Activated T-helper 1 cell treated with anti-CD3 and anti-CD28 coated beads, Interleukin-2, amount 50 U/mL, for 16 hours (primary cell): ENCODE measurements at regions not wholly inside any gene's neighbourhood (a gene's known extent, or its start where the extent isn't known, plus 50 kb on each side); places are given as distances from the start of the nearest gene placed in this dataset.

Experiments used
- DNase-seq, 2 donors: peaks; one replicate each; pipeline ENCODE4 v3.0.0-alpha.2; 2020; ENCODE audit warnings: low read depth in 1 of 2, low spot score in 1 of 2

DNA sequence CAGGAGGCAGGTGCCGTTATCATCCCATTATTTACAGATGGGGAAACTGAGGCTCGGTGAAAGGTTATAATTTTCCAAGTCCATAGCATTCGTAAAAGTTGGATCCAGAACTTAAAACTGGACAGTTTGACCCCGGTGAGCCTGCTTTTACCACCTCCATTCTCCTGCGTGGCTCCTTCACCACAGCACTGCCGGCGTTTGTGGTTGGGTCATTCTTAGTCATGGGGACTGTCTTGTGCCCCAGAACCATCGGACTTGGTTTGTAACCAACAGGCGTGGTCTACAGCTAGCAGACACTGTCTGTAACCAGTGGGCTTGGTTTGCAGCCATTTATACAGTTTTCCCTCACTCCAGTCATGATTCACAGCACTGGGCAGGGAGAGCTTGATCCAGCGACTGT is 511.3 kb downstream of the NPHP4 start:
- no peak for DNase-seq

DNA sequence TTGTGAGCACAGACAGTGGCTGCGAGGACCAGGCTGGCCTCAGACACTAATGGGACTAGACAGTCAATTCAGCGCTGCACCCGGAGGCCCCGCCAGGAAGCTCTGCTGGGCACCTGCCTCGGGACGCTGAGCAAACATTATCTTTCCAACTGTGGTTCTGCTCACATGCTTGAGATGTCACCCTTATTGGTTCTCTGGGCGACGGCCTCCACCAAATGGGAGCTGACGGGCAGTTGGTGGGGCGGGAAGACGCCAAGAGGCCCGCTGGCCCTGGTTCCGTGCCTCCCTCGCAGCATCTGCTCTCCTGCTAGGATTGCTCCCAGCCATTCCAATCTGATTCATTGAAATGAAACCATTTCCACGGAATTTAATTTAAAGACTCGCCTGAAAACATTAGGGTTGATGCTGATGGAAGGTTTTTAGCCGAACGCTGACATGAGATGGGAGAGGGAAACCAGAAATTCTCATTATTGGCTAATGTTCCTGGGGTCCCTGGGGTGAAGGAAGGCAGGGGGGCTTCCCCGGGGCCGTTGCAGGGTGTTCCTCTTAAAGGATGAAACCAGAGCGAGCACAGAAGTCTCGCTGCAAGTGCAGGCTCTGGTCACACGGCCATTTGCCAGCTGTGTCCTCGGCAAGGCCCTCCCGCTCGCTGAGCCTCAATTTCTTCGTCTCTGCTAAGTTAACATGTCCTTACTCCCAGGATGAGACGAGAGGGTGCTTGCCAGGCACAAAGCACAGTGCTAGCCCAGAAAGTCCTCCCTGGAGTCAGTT is 512.2 kb downstream of the NPHP4 start:
- DNase-seq: no peak

DNA sequence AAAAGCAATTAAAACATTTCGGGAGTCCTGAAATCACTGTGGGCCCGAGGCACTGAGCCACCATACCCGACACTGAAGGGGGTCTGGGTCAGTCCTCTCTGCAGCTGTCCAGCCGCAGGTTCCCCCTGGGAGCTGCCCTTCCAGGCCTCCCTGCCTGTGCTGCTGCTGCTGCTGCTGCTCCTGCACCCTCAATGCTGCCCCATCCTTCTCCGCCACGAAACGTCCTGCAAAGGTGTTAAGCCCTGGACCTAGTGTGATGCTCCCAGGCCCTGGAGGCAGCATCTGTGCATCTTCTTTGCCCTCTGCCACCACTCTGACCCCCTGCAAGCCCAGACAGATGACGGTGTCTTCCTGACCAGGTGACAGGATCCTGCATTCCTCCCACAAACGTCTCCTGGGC is 513.3 kb downstream of the NPHP4 start:
- DNase-seq: no peak

DNA sequence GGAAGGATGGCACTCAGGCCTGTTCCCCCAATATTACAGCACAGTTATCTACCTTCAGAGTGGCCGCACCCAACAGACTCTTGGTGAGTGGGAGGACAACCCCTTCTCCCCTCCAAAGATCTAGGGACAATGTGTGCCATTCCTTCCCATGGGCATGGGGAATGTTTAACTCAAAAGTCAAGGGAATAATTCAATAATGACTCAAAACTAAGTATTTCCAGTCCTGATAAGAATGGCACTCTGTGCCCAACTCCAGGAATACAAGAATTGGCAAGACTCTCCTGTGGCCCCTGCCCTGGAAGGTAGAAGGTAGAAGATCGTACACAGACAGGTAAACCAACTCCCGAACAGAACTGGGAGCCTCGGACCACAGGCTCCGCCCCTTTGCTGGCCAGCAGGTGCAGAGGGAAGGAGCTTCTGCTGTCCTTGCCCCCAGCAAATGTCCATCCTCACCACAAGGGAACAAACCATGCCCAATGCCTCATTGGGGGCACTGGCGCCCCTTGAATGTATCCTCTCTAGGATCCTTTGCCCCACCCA is 514.0 kb downstream of the NPHP4 start:
- no peak for DNase-seq

DNA sequence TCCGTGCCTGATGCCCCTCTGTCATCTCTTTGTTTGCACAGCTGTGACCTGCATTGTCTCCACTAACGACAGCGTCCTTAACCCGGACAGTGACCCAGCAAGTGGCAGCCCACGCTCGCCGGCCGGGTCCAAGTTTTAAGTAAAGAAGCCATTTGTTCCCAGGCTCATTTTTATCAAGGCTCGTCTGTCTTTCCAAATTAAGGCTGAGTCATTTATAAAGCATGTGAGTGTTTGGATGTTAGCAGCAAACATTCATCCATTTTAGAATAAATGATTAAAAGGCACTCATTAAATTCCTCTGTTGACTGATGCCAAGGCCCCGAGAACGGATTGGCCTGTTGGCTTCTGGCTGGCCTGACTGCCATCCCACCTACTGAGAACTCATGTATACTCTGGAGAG is 514.5 kb downstream of the NPHP4 start:
- DNase-seq: no peak

DNA sequence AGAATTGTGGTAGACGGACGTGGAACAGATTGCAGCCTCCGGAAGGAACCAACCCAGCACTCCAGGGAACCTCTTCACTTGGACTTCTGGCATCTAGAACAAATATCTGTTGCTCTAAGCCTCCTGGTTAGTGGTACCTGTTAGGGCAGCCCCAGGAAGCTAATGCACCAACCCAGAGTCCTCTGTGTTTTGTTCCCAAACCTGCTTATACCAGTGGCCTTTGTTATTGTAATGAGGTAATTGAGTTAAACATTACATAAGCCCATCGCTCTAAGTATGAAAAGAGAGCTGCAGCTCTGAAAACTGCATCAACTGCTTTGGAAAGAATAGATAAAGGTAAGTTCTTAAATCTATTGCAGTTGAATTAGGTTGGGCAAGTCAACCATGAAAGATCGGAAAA is 516.7 kb downstream of the NPHP4 start:
- DNase-seq: no peak

DNA sequence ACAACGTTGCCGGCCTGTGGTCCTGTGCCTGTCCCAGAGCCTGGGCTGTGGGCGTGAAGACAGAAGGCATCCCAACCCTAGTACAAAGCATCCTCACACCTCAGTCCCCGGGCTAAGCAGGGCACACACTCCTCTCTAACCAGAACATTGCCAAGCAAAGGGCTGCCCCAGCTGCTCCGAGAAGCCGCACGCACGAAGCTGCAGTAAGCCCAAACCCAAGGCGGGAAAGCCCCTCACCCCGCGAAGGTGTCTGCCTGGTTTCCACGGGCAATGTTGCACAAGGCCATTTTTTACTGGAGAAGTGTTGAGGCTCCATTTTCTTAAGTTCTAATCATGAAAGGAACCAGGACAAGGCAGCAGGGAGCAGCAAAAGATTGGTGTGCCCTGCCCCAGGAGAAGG is 519.0 kb downstream of the NPHP4 start:
- DNase-seq: no peak

DNA sequence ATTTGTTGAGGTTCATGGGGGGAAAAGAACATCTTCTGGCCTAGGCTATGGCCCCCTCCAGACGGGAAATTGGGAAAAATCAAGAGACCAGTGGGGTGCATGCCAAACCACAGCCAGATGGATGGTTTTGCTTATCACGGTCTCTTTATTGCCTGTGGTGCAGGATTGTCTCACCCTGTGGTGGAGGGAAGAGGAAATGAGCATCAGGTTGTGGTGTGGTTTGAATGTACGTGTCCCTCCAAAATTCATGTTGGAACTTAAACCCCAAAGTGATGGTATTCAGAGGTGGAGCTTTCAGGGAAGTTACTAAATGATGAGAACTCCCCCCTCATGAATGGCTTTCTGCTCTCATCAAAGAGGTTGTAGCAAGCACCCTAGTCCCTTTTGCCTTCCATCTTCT is 525.7 kb downstream of the NPHP4 start:
- DNase-seq: no peak

DNA sequence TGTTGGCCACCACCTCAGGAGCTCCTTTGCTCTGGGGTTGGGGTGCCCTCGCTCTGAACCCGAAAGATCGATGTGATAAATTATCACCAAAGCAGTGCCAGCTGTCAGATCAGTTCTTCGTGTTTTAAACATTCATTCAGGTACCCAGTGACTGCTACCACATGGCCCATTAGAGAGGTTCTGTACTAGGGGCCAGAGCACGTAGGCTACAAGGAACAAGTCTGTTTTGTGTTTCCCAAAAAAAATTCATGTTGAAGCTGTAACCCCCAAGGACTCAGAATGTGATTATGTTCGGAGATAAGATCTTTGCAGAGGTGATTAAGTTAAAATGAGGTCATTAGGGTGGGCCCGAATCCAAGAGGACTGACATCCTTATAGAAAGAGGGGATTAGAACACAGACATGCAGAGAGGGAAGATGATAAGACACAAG is 526.9 kb downstream of the NPHP4 start:
- no peak for DNase-seq

DNA sequence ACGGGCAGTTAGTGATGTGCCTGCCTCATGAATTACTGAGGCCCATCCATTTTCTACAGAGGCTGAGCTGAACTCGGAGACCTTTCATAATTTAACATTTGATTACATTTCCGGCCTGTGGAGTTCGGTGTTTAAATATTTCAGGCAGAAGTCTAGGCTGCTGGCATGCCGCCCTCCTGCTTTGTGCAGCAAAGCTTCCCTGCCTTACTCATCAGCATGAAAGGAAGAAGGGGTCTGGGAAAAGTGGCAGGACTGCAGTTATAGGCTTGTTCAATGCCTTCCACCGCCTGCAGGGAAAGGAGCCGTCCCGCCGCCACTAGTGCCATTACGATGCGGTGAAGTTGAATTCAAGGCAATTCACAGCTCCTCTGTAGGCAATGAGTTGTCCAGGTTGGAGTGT is 527.9 kb downstream of the NPHP4 start:
- DNase-seq: no peak

DNA sequence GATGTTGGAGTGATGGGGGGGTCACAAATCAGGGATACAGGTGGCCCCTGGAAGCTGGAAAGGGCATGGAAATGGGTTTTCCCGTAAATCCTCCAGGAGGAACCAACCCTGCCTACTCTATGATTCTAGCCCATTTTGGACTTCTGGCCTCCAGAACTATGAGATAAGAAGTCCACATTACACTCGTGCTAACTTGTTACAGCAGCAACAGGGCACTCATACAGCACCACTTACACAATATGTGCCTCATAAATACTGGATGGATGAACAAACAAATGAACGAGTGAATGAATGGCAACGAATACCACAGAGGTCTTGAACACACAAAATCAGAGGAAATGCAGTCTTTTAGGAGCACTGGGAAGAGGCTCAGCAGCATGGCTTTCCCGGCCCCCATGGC is 531.3 kb downstream of the NPHP4 start:
- DNase-seq: no peak

DNA sequence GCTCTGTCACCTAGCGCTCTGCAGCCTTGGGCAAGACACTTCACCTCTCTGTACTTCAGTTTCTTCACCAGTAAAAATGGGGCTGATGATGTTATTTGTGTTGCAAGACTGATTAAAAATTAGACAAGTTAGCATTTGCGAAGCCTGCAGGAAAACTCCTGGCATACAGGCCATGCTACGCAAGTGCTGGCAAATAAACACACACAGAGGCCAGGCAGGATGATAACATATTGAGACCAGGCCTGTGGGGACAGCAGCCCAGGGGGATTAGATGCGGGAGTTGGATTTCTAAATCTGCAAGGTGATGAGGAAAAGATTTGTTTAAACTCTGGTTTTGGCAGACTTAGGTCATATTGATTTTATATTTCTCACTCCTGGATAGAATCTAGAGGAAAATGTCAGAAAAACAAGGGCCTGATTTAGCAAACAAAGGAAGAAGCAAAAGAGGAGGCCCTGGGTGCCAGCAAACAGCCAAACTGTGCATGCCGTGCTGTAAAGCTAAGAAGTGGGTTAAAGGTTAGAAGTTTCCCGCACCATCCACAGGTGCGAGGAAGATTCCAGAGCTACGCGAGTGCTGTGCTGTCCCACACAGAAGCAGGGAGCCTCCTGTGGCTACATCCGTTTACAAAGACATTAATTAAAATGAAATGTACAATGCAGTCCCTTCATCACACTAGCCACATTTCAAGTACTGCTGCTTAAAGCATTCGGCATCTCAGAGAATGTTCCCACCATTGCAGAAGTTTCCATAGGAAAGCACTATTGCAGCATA is 532.2 kb downstream of the NPHP4 start:
- no peak for DNase-seq

DNA sequence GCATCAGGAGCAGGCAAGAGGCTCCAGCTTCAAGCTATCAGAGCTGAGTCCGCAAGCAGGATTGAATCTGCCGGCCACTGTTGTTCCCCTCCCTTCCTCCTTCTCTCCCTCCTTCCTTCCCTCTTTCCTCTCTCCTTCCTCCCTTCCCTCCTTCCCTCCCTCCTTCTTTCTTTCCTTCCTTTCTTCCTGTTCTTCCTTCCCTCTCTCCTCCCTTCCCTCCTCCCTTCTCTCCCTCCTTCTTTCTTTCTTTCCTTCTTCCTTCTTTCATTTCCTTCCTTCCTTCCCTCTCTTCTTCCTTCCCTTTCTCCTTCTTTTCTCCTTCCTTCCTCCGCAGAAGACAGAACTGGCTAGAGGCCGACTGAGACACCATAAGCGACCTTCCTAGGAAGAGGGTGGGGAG is 534.0 kb downstream of the NPHP4 start:
- DNase-seq: no peak

DNA sequence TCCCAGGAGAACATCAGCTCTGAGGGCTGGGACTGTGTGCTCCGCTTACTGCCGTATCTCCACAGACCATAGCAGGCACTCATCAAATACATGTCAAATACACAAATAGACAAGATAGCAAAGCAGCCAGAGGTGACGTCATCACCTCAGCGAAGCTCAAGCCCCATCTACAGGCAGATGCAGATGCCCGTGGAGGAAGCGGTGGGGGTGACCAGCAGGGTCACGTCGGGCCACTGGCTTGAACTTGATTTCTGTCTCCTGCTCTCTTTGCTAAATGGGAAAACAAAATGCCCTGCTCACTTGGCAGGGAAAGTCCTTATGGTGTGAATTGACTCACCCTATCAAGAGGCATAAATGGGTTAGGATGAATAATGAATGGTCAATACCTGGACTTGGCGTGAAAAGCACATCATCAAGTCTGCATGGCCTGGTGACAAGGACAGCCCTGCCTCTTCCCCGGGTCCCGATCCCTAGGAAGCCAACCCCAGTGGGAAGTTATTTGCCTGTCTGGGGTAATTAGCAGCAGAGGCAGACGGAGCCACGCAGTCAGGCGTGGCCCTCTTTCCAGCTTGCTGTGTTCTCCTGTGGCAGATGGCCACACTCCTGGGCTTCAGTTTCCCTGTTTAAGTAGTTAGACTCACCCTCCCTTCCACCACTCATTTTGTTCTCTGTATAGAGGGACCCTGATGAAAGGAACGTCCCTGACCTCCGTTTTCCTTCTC is 536.0 kb downstream of the NPHP4 start:
- DNase-seq: no peak

DNA sequence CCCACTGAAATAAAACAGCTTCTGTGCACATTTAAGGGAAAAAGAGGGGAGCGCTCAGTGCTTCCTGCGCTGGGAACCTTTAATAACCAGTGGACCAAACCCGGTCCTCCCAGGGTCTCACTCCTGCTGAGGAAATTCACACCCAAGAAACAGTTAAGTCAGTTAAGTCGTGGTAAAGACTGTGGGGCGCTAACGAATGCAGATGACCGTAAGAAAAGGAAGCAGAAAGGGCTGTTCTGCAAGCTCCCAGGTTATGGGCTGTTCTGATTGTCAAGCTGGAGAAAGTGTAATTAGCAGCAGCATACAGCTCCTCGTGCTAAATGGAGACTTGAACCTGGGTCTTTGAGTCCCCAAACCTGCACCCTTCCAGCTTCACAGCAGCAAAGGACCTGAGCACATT is 536.6 kb downstream of the NPHP4 start:
- DNase-seq: no peak

DNA sequence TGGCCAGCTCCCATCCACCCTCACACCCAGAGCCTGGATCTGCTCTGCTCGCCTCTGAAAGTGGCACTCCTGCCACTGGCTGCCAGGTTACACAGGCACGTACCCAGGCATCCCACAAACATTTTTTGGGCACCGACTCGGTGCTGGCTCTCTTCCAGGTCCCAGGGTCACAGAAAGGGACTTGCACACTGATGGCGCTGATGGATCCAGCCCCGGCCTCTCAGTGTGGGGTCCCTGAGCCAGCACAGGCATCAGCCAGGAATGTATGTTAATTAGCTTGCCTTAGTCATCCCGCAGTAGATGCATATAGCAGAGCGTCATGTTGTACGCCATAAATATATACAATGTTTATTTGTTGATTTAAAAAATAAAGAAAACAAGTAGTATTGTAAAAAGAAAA is 537.2 kb downstream of the NPHP4 start:
- DNase-seq: no peak

DNA sequence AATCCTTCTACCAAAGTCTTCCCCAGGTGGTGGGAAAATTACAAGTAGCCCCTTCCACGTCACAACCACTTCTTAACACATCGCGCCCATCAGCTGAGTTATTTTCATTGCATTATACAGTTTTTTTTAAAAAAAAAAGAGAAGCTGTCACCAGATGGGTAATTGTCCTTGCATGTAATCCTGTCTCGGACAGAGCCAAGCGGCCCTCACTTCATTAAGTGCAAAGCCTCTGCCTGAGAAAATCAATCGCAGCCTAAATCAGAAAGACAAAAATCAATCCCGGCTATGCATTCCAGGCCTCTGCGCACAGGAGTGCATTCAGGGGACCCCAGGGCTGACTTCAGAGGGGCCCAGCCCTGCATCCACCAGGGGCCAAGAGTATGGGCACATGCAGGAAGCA is 538.9 kb downstream of the NPHP4 start:
- DNase-seq: no peak

DNA sequence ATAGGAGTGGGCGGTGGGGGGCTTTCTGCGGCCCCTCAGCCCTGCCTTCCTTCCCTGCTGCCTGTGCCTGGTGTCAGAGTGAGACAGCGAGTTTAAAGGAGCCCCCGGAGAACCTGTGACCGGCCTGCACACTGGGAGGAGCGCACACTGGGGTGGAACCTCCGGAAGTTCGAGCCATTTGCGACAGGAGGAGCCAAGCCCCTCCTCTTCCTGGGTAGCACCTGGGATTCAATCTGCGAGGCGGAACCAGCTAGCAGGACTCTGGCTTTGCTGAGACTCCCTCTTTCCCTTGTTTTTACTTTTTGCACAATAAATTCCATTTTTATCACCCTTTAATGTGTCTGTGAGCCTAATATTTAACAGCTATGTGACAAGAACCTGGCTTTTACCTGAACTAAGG is 540.6 kb downstream of the NPHP4 start:
- no peak for DNase-seq

DNA sequence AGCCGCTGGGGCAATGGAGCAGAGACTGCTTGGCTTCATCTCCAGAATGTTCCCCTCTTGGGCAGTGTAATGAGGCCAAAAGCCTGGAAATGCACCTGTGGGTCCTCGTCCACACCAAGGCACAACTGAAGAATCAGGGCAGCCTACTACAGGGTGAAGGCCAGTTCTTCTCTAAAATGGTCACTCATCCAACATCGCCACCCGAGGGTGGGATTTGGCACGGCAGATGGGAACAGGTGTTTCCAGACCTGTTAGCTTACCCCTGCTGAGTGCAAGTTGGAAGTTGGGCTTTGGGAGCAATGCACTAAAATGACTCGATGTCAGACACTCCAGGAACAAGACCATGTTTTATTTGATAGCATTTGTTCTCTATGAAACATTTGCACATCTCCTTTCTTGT is 543.7 kb downstream of the NPHP4 start:
- DNase-seq: no peak

DNA sequence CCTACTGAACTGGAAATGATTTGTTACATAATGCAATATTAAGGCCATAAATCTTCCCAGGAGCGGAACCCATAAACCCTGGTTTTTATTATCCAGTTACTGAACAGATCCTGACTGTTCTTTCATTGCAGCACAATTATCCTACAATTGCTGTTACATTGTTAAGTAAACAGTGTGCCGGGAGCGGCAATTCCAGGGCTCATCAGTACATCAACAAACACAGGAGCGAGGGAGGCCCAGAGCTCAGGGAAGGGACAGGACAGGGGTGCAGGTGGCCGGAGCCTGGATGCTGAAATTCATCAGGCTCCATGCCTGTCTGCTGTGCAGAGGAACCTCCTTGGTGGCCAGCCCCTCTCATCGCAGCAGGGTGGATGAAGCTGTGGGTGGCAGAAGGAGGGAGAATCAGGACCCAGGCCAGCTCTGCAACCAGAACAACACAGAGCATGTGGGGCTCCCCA is 544.7 kb downstream of the NPHP4 start:
- no peak for DNase-seq

DNA sequence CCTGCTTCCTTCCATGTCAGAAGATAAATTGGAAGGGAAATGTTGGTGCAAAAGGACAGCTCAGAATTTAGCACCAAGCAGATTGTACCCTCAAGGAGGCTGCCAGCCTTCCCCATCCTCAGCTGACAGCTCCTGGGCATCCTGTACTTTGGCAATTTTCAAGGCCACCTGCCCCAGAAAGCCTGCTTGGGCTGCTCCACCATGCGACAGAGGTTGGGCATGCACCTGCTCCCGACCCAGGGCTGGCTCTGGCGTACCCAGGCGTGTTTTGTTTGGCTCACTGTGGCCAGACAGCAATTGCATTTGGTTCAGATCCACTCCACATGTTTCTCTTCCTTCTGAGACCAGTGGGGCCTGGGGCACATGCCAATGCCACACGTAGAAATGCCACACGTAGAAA is 547.8 kb downstream of the NPHP4 start:
- no peak for DNase-seq

DNA sequence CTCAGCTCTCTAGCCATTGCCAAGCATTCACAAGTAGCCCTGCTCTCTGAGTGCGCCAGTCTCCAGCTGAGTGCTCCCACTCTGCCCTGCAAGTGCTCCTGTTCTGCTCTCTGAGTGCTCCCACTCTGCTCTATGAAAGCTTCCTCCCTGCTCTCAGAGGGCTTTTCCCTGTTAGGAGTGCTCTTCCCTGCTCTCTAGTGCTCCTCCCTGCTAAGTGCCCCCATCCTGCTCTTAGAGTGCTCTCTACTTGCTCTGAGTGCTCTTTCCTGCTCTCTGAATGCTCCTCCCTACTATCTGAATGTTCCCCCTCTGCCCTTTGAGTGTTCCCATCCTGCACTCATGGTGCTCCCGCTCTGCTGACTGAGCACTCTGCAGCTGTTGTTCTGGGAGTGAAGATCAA is 555.4 kb downstream of the NPHP4 start:
- DNase-seq: no peak
